ENCODE measurements at regions not wholly inside any gene's neighbourhood (a gene's known extent, or its start where the extent isn't known, plus 50 kb on each side); places are given as distances from the start of the nearest gene placed in this dataset.

GRCh38 chr7:113392841-113393540, 274.6 kb upstream of the SMIM30 start:
- Histone ChIP-seq H3K9ac (ENCODE audit: low read length) (no peak overlapping the region), H2AFZ (ENCODE audit: low read length) (no peak overlapping the region), H3K27me3 (replicated peaks; ENCODE audit: insufficient read depth, low read length) (no peaks in the 10 kb centered on the region), H4K20me1 (ENCODE audit: insufficient read depth, low read length) (no peaks in the 10 kb centered on the region), H3K27ac (ENCODE audit: low read length) (no peak overlapping the region), H3K4me3 (ENCODE audit: low read length) (no peak overlapping the region), H3K4me1 (ENCODE audit: low read length) (no peaks in the 10 kb centered on the region), H3K9me3 (replicated peaks; ENCODE audit: insufficient read depth, low read length) (no peaks in the 10 kb centered on the region), H3F3A (ENCODE audit: insufficient read depth, low read length) (no peaks in the 10 kb centered on the region), H3K9me2 (replicated peaks; ENCODE audit: insufficient read depth, low read length) (no peaks in the 10 kb centered on the region), H3K4me2 (ENCODE audit: low read depth, low read length) (no peak overlapping the region), H3K36me3 (replicated peaks; ENCODE audit: insufficient read depth, low read length) (no peaks in the 10 kb centered on the region), H3K79me2 (ENCODE audit: low read length) (no peaks in the 10 kb centered on the region)
- TF ChIP-seq EZH2 (optimal IDR thresholded peaks at IDR 0.05; ENCODE audit: low read depth, low read length) (no peak), CTCF (IDR thresholded peaks at IDR 0.05; ENCODE audit: low read length) (no peak), EZH2phosphoT487 (IDR thresholded peaks at IDR 0.05; ENCODE audit: low read length) (no peak)
- no peak for DNase-seq

DNA sequence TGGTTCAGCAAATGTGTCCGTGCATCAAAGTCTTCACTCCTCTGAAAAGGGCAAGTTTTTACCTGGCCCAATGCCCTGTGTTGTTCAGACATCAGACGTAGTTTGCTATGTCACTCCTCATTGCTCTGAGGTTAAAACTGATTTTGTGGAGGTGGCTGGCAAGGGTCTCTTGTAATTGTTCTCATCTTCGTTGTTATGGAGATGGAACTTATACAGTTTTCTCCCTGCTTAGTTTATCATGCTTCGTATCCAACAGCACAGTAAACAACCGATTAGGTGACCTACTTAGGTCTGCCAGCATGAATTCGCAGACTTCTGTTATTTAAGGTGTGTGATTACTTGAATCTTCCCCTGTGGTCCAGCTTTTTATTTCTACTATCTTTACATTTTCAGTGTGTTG, 274.1 kb upstream of the SMIM30 start:
- Histone ChIP-seq H3K9me3 (replicated peaks; ENCODE audit: insufficient read depth, low read length) (no peaks in the 10 kb centered on the region), H3K4me1 (ENCODE audit: low read length) (no peaks in the 10 kb centered on the region), H4K20me1 (ENCODE audit: insufficient read depth, low read length) (no peaks in the 10 kb centered on the region), H3K27ac (ENCODE audit: low read length) (no peak overlapping the region), H3K36me3 (replicated peaks; ENCODE audit: insufficient read depth, low read length) (no peaks in the 10 kb centered on the region), H3K4me2 (ENCODE audit: low read depth, low read length) (no peak overlapping the region), H3K4me3 (ENCODE audit: low read length) (no peak overlapping the region), H3F3A (ENCODE audit: insufficient read depth, low read length) (no peaks in the 10 kb centered on the region), H3K27me3 (replicated peaks; ENCODE audit: insufficient read depth, low read length) (no peaks in the 10 kb centered on the region), H3K79me2 (ENCODE audit: low read length) (no peaks in the 10 kb centered on the region), H3K9me2 (replicated peaks; ENCODE audit: insufficient read depth, low read length) (no peaks in the 10 kb centered on the region), H2AFZ (ENCODE audit: low read length) (no peak overlapping the region), H3K9ac (ENCODE audit: low read length) (no peak overlapping the region)
- no peak for TF ChIP-seq EZH2 (optimal IDR thresholded peaks at IDR 0.05; ENCODE audit: low read depth, low read length)
- TF ChIP-seq EZH2phosphoT487 (IDR thresholded peaks at IDR 0.05; ENCODE audit: low read length): no peak
- no peak for TF ChIP-seq CTCF (IDR thresholded peaks at IDR 0.05; ENCODE audit: low read length)
- DNase-seq: no peak

GRCh38 chr7:113389112-113389646, 270.8 kb upstream of the SMIM30 start:
- no peak overlapping the region for H3K4me3 ChIP-seq (ENCODE audit: low read length)
- no peak overlapping the region for H2AFZ ChIP-seq (ENCODE audit: low read length)
- H3K27ac ChIP-seq (ENCODE audit: low read length): no peak overlapping the region
- TF ChIP-seq EZH2 (optimal IDR thresholded peaks at IDR 0.05; ENCODE audit: low read depth, low read length) (no peak), EZH2phosphoT487 (IDR thresholded peaks at IDR 0.05; ENCODE audit: low read length) (no peak), CTCF (IDR thresholded peaks at IDR 0.05; ENCODE audit: low read length) (no peak)
- no peak for DNase-seq
- no peaks in the 10 kb centered on the region for H3K9me3 ChIP-seq (replicated peaks; ENCODE audit: insufficient read depth, low read length)
- no peaks in the 10 kb centered on the region for H3K27me3 ChIP-seq (replicated peaks; ENCODE audit: insufficient read depth, low read length)
- no peaks in the 10 kb centered on the region for H3K79me2 ChIP-seq (ENCODE audit: low read length)
- H3K4me1 ChIP-seq (ENCODE audit: low read length): no peaks in the 10 kb centered on the region
- no peaks in the 10 kb centered on the region for H3K36me3 ChIP-seq (replicated peaks; ENCODE audit: insufficient read depth, low read length)
- no peaks in the 10 kb centered on the region for H4K20me1 ChIP-seq (ENCODE audit: insufficient read depth, low read length)
- no peaks in the 10 kb centered on the region for H3F3A ChIP-seq (ENCODE audit: insufficient read depth, low read length)
- no peak overlapping the region for H3K9ac ChIP-seq (ENCODE audit: low read length)
- H3K9me2 ChIP-seq (replicated peaks; ENCODE audit: insufficient read depth, low read length): no peaks in the 10 kb centered on the region
- no peak overlapping the region for H3K4me2 ChIP-seq (ENCODE audit: low read depth, low read length)
